Liver (tissue), 3 donors: ENCODE measurements at regions not wholly inside any gene's neighbourhood (a gene's known extent, or its start where the extent isn't known, plus 50 kb on each side); places are given as distances from the start of the nearest gene placed in this dataset.
"Not testable (repeated sequence)": the region's sequence is repeated elsewhere in the genome, so short reads cannot be mapped to it uniquely, and the experiment has no call there.

Source experiments
- CTCF ChIP-seq: fragments of 150-350 bp; IDR thresholded peaks from 2 replicates; pipeline ENCODE4 v1.5.1; 2017; ENCODE audit warnings: improper control_type of control experiment, low read depth, low read length; ENCODE audit not compliant: missing input control
- EGR1 ChIP-seq, 2 donors: IDR thresholded peaks; 2 replicates each; pipeline ENCODE4 v1.6.1; 2016 to 2018; ENCODE audit warnings: antibody characterized with exemption in 2 of 2, low read depth in 2 of 2
- JUND ChIP-seq, 2 donors: IDR thresholded peaks; 2 replicates each; pipeline ENCODE4 v1.6.1; 2016; ENCODE audit warnings: antibody characterized with exemption in 2 of 2
- MAX ChIP-seq: IDR thresholded peaks from 2 replicates; pipeline ENCODE4 v1.6.1; 2016; ENCODE audit warnings: antibody characterized with exemption
- NR2F2 ChIP-seq: IDR thresholded peaks from 2 replicates; pipeline ENCODE4 v1.6.1; 2016; ENCODE audit warnings: antibody characterized with exemption
- RAD21 ChIP-seq, 2 donors: IDR thresholded peaks; 2 replicates each; pipeline ENCODE4 v1.6.1; 2016; ENCODE audit warnings: antibody characterized with exemption in 2 of 2, mild to moderate bottlenecking in 2 of 2
- REST ChIP-seq: IDR thresholded peaks from 2 replicates; pipeline ENCODE4 v1.6.1; 2016; ENCODE audit warnings: antibody characterized with exemption, mild to moderate bottlenecking
- RXRA ChIP-seq, 2 donors: IDR thresholded peaks; 2 replicates each; pipeline ENCODE4 v1.6.1; 2017 to 2018; ENCODE audit warnings: antibody characterized with exemption in 2 of 2, mild to moderate bottlenecking in 1 of 2
- TAF1 ChIP-seq: conservative IDR thresholded peaks from 2 replicates; pipeline ENCODE4 v1.6.1; 2016; ENCODE audit warnings: antibody characterized with exemption, mild to moderate bottlenecking
- YY1 ChIP-seq: IDR thresholded peaks from 2 replicates; pipeline ENCODE4 v1.6.1; 2016; ENCODE audit warnings: antibody characterized with exemption, mild to moderate bottlenecking
- donor health status: healthy.
- donor health status: healthy.

GRCh38 chr1:47604869-47605268 is 167.0 kb downstream of the FOXD2 start:
- TF ChIP-seq MAX; JUND (IDR thresholded peaks at IDR 0.05); RXRA (IDR thresholded peaks at IDR 0.05); RAD21 (IDR thresholded peaks at IDR 0.05); CTCF; NR2F2; YY1; EGR1 (IDR thresholded peaks at IDR 0.05; ENCODE audit: low read depth in 2 of 2); TAF1; REST: not testable (repeated sequence)
